ENCODE measurements at regions not wholly inside any gene's neighbourhood (a gene's known extent, or its start where the extent isn't known, plus 50 kb on each side); places are given as distances from the start of the nearest gene placed in this dataset.
A peak's percentile ranks its signal among the peaks of the same experiment; 100 is the strongest.

DNA sequence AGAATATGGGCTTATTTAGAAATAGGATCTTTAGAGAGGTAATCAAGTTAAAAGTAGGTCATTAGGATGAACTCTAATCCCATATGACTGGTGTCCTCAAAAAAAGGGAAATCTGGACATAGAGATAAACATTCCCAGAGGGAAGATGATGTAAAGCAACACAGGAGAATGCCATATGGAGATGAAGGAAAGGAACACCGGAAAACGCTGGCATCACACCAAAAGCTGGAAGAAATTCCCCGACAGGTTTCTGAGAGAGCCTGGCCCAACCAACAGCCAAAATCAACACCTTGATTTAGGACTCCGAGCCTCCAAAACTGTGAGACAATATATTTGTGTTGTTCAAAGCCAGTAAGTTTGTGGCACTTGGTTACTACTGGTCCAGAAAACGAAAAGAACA is 296.7 kb downstream of the DSEL start:
- DNase-seq, result no peak

DNA sequence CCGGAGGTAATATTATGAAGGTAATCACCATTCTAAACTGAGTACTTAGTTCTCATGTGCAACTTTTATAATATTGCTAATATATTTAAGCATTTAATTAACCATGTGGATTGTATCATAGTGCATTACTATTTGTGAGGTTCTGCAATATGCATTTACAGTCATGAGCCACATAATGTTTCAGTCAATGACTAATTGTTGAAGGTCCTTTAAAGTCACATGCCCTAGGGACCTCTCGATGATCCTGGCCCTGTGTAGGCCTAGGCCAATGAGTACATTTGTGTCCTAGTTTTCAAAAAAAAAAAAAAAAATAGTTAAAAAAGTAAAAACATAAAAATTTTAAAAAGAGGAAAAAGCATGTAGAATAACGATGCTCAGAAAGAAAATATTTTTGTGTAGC is 298.0 kb downstream of the DSEL start:
- no peak for DNase-seq

- peak; percentile 50 for DNase-seq
Observed at GRCh38 chr18:67217551-67218166, 298.9 kb downstream of the DSEL start.

GRCh38 chr18:67216846-67217245 is 299.7 kb downstream of the DSEL start:
- DNase-seq, result no peak

DNA sequence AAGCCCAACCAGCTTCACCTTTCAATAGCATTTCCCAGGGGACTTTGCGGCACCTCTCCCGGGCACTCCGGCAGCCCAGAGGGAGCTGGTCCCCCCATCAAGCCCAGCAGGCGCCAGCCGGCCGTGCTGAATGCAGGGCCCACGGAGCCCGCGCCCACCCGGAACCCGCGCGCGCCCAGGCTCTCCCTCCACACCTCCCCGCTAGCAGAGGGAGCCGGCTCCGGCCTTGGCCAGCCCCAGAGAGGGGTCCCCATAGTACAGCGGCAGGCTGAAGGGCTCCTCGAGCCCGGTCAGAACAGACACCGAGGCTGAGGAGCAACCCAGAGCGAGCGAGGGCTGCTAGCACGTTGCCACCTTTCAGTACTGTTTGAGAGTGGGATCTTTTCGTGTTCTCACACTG is 300.8 kb downstream of the DSEL start:
- DNase-seq, result no peak

DNA sequence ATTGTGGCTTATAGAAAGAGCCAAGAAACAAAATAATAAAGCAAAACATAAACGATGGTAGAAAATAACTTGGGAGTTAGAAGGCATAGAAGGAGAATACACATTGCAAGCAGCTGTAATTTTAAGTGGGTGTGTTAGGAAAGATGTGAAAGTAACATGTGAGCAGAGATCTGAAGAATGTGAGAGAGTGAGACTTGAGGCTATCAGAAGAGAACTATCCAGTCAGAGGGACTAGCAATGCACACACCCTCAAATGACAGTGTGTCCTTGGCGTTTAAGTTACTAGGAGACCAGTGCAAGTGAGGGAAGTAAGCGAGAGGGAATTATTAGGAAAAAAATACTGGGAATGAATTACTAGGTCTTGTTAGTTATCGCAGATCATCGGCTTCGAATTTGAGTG is 304.9 kb downstream of the DSEL start:
- no peak for DNase-seq

- DNase-seq, result no peak
Observed at GRCh38 chr18:67200665-67201064, 315.9 kb downstream of the DSEL start.

GRCh38 chr18:67199993-67200617 is 316.4 kb downstream of the DSEL start:
- DNase-seq, result peak; percentile 18

DNA sequence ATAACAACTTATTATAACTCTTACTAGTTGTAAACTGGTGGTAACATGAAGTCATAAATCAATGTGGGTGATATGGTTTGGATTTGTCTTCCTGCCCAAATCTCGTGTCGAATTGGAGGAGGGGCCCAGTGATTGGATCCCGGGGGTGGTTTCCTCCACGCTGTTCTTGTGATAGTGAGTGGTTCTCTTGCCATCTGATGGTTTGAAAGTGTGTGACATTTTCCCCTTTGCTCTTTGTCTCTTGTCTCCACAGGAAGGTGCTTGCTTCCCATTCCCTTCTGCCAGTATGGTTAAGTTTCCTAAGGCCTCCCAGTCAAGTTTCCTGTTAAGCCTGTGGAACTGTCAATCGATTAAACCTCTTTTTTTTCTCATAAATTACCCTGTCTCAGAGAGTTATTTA is 321.6 kb downstream of the DSEL start:
- DNase-seq, result no peak

- DNase-seq, result no peak
Observed at GRCh38 chr18:67192535-67192934, 324.0 kb downstream of the DSEL start.

DNA sequence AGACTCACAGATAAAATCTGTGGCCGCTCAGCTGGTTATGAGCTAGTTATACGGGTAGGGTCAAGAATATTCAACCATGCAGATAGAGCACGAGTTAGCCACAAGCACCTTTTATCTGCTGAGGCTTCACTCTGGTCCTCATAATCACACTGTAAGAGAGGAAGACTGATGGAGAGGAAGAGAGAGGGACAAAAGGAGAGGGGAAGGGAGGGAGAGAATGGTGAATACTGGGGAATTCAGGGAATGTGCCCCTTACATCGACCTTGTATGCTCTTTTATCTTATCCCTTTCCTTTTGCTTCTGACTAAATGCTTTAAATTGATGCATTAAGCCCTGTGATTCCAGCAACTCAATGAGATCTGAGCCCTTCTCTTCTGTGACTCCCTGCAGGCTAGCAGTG is 333.1 kb downstream of the DSEL start:
- DNase-seq, result no peak

DNA sequence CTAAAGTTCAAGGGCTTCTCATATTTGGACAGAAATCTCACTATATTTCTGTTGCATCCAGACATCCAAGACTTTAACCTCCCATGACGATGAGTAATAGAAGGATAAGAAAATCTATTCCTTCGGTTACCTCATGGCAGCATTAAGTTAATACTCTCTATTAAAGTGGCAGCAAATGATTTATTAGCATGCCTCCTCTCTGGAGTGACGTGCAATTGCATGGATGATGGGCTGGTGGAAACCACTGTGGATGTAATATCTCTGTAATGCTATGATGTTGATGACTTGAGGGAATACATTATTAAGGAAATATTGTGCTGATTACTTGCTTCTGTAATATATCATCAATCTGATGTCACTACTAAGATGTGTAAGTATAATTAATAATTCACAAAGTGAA is 336.8 kb downstream of the DSEL start:
- DNase-seq, result no peak

DNA sequence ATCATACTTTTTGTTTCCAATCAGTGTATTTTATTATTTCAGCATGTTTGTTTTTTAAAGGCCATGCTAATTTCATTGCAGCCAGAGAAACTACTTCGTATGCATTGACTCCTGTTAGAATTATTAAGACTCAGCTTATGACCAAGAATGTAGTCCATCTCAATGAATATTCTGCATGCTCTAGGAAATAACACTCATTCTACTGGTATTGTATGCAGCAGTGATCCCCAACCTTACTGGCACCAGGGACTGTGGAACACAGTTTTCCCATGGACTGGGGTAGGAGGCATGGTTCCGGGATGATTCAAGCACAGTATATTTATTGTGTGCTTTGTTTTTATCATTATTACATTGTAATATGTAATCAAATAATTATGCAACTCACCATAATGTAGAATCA is 356.9 kb downstream of the DSEL start:
- DNase-seq, result no peak

GRCh38 chr18:67154979-67155378 is 361.5 kb downstream of the DSEL start:
- DNase-seq, result no peak

- no peak for DNase-seq
Observed at GRCh38 chr18:67151366-67151765, 365.2 kb downstream of the DSEL start.

DNA sequence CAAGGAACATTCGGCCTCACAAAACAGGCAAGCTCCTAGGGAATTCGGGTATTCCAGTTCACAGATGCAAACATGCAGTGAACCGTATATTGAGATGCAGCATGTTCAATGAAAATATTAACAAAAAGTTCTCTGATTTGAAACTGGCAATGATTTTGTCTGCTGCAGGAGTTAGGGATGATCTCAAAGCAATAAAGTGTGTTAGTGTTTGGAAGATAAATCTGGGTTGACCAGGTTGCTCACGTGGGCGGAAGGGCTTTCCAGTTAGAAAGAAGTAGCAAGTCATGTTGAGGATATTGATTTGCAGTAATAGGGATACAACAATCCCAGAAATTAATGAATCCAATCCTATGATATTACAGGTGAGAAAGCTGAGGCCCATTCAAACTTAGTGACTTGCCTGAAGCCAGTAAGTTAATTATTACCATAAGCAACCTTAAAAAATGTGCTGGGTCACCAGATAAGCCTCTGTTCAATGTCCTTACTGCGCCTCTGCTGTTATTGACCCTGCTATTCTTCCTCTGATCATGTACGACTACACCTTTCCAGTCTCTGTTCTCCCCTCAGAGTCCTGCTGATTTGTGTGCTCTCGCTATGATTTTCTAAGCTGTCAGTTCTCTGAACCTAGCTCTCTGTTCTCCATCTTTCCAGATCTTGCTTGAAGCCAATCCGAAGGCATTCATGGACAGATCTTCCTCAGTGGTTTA is 370.8 kb downstream of the DSEL start:
- DNase-seq, result no peak

GRCh38 chr18:67144329-67144728 is 372.2 kb downstream of the DSEL start:
- no peak for DNase-seq

DNA sequence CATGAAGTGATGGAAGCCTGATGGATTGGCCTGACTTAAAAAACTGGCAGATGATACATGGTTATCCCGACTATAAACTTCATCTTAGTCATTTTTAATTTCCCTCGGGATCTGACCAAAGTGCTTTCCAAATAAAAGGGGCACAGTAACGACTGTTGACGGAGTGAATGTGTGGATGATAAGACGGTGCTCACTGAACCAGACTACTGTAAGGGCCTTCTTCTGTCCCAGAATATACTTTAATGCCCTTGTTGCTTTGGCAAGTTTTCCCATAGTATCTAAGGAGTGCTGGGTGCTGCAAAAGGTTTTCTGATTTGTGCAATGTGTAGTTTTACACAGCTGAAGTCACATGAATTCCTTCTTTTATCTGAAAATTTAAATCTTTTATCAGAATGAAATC is 373.5 kb downstream of the DSEL start:
- no peak for DNase-seq

- DNase-seq, result no peak
Observed at GRCh38 chr18:67142604-67143003, 373.9 kb downstream of the DSEL start.

- DNase-seq, result no peak
Observed at GRCh38 chr18:67140495-67140894, 376.0 kb downstream of the DSEL start.

- no peak for DNase-seq
Observed at GRCh38 chr18:67139899-67140298, 376.6 kb downstream of the DSEL start.

- no peak for DNase-seq
Observed at GRCh38 chr18:67135981-67136380, 380.5 kb downstream of the DSEL start.

GRCh38 chr18:67134911-67135310 is 381.6 kb downstream of the DSEL start:
- no peak for DNase-seq

GRCh38 chr18:67133669-67134068 is 382.9 kb downstream of the DSEL start:
- DNase-seq, result no peak

- DNase-seq, result no peak
Observed at GRCh38 chr18:67132919-67133318, 383.6 kb downstream of the DSEL start.

Measured in central memory CD4-positive, alpha-beta T cell (primary cell).